ENCODE measurements at regions not wholly inside any gene's neighbourhood (a gene's known extent, or its start where the extent isn't known, plus 50 kb on each side); places are given as distances from the start of the nearest gene placed in this dataset.
A peak's percentile ranks its signal among the peaks of the same experiment; 100 is the strongest.

GRCh38 chr12:73106296-73106695 is 834.1 kb downstream of the TRHDE start:
- Mint-ChIP-seq H3K4me1 (peaks cover 4% of the 10 kb centered on the region; the same call in 2 of the 3 replicates), H3K4me3 (no peak overlapping the region), H3K36me3 (ENCODE audit: low read depth) (no peaks in the 10 kb centered on the region), H3K27ac (no peak overlapping the region; the same call in 1 of the 2 replicates), H3K9me3 (no peaks in the 10 kb centered on the region), H3K27me3 (ENCODE audit: insufficient read depth, low read depth, poor library complexity) (no peaks in the 10 kb centered on the region)
- Histone ChIP-seq H3K4me2 (no peak overlapping the region), H3K9me2 (ENCODE audit: insufficient read depth) (no peaks in the 10 kb centered on the region), H4K20me1 (replicated peaks; ENCODE audit: insufficient read depth) (no peaks in the 10 kb centered on the region), H3K79me2 (replicated peaks; ENCODE audit: insufficient read depth) (no peaks in the 10 kb centered on the region), H3F3A (replicated peaks; ENCODE audit: low read depth) (no peaks in the 10 kb centered on the region), H3K36me3 (ENCODE audit: insufficient read depth) (no peaks in the 10 kb centered on the region), H3K4me3 (no peak overlapping the region), H3K27me3 (ENCODE audit: insufficient read depth) (no peaks in the 10 kb centered on the region), H3K27ac (ENCODE audit: low read depth) (no peak overlapping the region), H3K4me1 (ENCODE audit: insufficient read depth) (no peaks in the 10 kb centered on the region), H2AFZ (peak overlapping the region; percentile 74)
- DNase-seq (ENCODE audit: low spot score) (peak; percentile 15), ATAC-seq (peak; percentile 53; the same call in 2 of the 3 replicates)
- TF ChIP-seq EZH2phosphoT487 (IDR thresholded peaks at IDR 0.05; ENCODE audit: unreplicated experiment) (no peak), REST (IDR thresholded peaks at IDR 0.05; ENCODE audit: unreplicated experiment) (no peak), STAT1 (IDR thresholded peaks at IDR 0.05; ENCODE audit: unreplicated experiment) (no peak), ZNF462 (CRISPR knock-in tag; IDR thresholded peaks at IDR 0.05) (no peak), EZH2 (IDR thresholded peaks at IDR 0.05; ENCODE audit: low read depth, unreplicated experiment) (no peak), JUNB (IDR thresholded peaks at IDR 0.05; ENCODE audit: unreplicated experiment) (no peak), CTCF (conservative IDR thresholded peaks at IDR 0.05; ENCODE audit: low read depth in 2 of 2) (no peak), NANOG (IDR thresholded peaks at IDR 0.05; ENCODE audit: borderline replicate concordance) (no peak), POLR2AphosphoS5 (IDR thresholded peaks at IDR 0.05; ENCODE audit: low read depth) (no peak), CREB1 (CRISPR knock-in tag; IDR thresholded peaks at IDR 0.05; ENCODE audit: low read depth) (no peak), ZNF331 (CRISPR knock-in tag; IDR thresholded peaks at IDR 0.05; ENCODE audit: low read depth) (no peak), ETS1 (IDR thresholded peaks at IDR 0.05) (no peak), ZNF114 (CRISPR knock-in tag; IDR thresholded peaks at IDR 0.05) (no peak)

Data from GM23338 (cell line).